Panc1 (cell line): ENCODE measurements at regions not wholly inside any gene's neighbourhood (a gene's known extent, or its start where the extent isn't known, plus 50 kb on each side); places are given as distances from the start of the nearest gene placed in this dataset.

Source experiments
- ATAC-seq: fragments of 200-7000 bp; cut with Tn5 transposase; 2 replicates; pipeline ENCODE4 v1.9.1; 2020; ENCODE audit warnings: mild to moderate bottlenecking, moderate library complexity
- BruUV-seq: library from RNA; stranded (reverse); fragments of 400-500 nt; replicated peaks from 2 replicates; lab custom pipeline; 2021; lab: Mats Ljungman, UMichigan
- CTCF ChIA-PET: fragments of 300-600 bp; sonication (Branson Sonifier 250); formaldehyde crosslinking; loops from one replicate; lab custom pipeline; 2022; ENCODE audit warnings: antibody characterized with exemption; lab: Charles Lee
- POLR2A ChIA-PET: fragments of 300-600 bp; sonication (Branson Sonifier 250); formaldehyde crosslinking; loops from one replicate; lab custom pipeline; 2022; ENCODE audit warnings: antibody characterized with exemption; lab: Charles Lee
- DNase-seq: peaks from one replicate; pipeline ENCODE4 v3.0.0-alpha.2; 2010; ENCODE audit warnings: low read depth, low spot score
- H3K27ac ChIP-seq: 2 replicates; pipeline ENCODE4 v1.5.1; 2011; ENCODE audit warnings: mild to moderate bottlenecking, low read length, inconsistent platforms
- H3K27me3 ChIP-seq: fragments of 200-500 bp; sonication (Bioruptor generic); 2 replicates; pipeline ENCODE4 v1.6.0; 2014; ENCODE audit warnings: low read length, inconsistent platforms; ENCODE audit not compliant: control insufficient read depth, insufficient read depth
- H3K36me3 ChIP-seq: fragments of 200-500 bp; sonication (Bioruptor generic); 2 replicates; pipeline ENCODE4 v1.5.1; 2014; ENCODE audit warnings: inconsistent platforms, mild to moderate bottlenecking, low read length, moderate library complexity; ENCODE audit not compliant: control insufficient read depth, insufficient read depth
- H3K4me1 ChIP-seq: 2 replicates; pipeline ENCODE4 v1.5.1; 2011; ENCODE audit warnings: inconsistent platforms, mild to moderate bottlenecking, low read length, moderate library complexity; ENCODE audit not compliant: control insufficient read depth, insufficient read depth
- H3K4me3 ChIP-seq, 2 experiments: 2 replicates each; pipeline ENCODE4 v1.5.1; 2011 to 2012; ENCODE audit warnings: low read depth in 2 of 2, low read length in 2 of 2, mild to moderate bottlenecking in 2 of 2, inconsistent platforms in 1 of 2, moderate library complexity in 1 of 2
- H3K9me3 ChIP-seq: fragments of 200-500 bp; sonication (Bioruptor generic); 2 replicates; pipeline ENCODE4 v1.5.1; 2014; ENCODE audit warnings: low read depth, mild to moderate bottlenecking, inconsistent platforms, low read length, moderate library complexity; ENCODE audit not compliant: control insufficient read depth, insufficient read depth
- CTCF ChIP-seq: fragments of 450-650 bp; IDR thresholded peaks from 2 replicates; pipeline ENCODE4 v1.5.1; 2017; ENCODE audit warnings: mild to moderate bottlenecking
- POLR2AphosphoS5 ChIP-seq: IDR thresholded peaks from 2 replicates; pipeline ENCODE4 v1.6.1; 2012; ENCODE audit warnings: mild to moderate bottlenecking, low read depth, low read length, moderate library complexity
- REST ChIP-seq, 2 experiments: IDR thresholded peaks; 2 replicates each; pipeline ENCODE4 v1.6.1; 2011 to 2012; ENCODE audit warnings: low read depth in 2 of 2, control low read depth in 1 of 2, low read length in 1 of 2, mild to moderate bottlenecking in 1 of 2, moderate library complexity in 1 of 2; ENCODE audit not compliant: insufficient read depth in 1 of 2
- SIN3A ChIP-seq: IDR thresholded peaks from 2 replicates; pipeline ENCODE4 v1.6.1; 2012; ENCODE audit warnings: low read depth, mild to moderate bottlenecking, low read length, moderate library complexity, borderline replicate concordance; ENCODE audit not compliant: insufficient read depth
- TCF7L2 ChIP-seq: IDR thresholded peaks from 2 replicates; pipeline ENCODE4 v1.6.1; 2011; ENCODE audit warnings: mild to moderate bottlenecking, low read depth, low read length, inconsistent platforms
- in situ Hi-C: cut with HindIII; loops from 2 replicates; pipeline ENCODE4 v1.10.0; 2016; ENCODE audit warnings: low sequenced_read_pairs, low pct_unique_long_range_greater_than_20kb
- intact Hi-C: fragments of 100-400 bp; cut with micrococcal nuclease; formaldehyde crosslinking; loops from one replicate; pipeline ENCODE4 v1.10.0; 2022; ENCODE audit not compliant: unreplicated experiment

- Histone ChIP-seq H3K36me3 (no peaks in the 10 kb centered on the region), H3K27me3 (no peaks in the 10 kb centered on the region), H3K9me3 (no peaks in the 10 kb centered on the region), H3K4me1 (no peaks in the 10 kb centered on the region), H3K27ac (no peak overlapping the region), H3K4me3 (no peak overlapping the region)
- DNase-seq (no peak), ATAC-seq (no peak)
- ChIA-PET CTCF (no interaction called here), POLR2A (no interaction called here)
- in situ Hi-C loops (no loop called here), intact Hi-C loops (no loop called here)
- BruUV-seq, result no TSS peak
- TF ChIP-seq CTCF, result no peak
- no peak for TF ChIP-seq POLR2AphosphoS5
- no peak for TF ChIP-seq SIN3A
- TF ChIP-seq TCF7L2, result no peak
- TF ChIP-seq REST (IDR thresholded peaks at IDR 0.05; ENCODE audit: insufficient read depth in 1 of 2, low read depth in 2 of 2, low read length in 1 of 2), result no peak
These were observed 191.1 kb upstream of the CCN2 start for GRCh38 chr6:132142308-132142707.

- CTCF ChIA-PET, result interaction anchor here (0.6 kb wide), 1 partner anchor 190 kb away, joined by 7 read pairs; no protein-coding TSS in a partner anchor
- TF ChIP-seq TCF7L2 (no peak), REST (IDR thresholded peaks at IDR 0.05; ENCODE audit: insufficient read depth in 1 of 2, low read depth in 2 of 2, low read length in 1 of 2) (no peak), POLR2AphosphoS5 (no peak), CTCF (no peak), SIN3A (no peak)
- no peaks in the 10 kb centered on the region for H3K36me3 ChIP-seq
- BruUV-seq, result no TSS peak
- DNase-seq, result no peak
- no peak overlapping the region for H3K4me3 ChIP-seq
- H3K9me3 ChIP-seq, result no peaks in the 10 kb centered on the region
- POLR2A ChIA-PET, result no interaction called here
- H3K27ac ChIP-seq, result no peak overlapping the region
- in situ Hi-C loops (no loop called here), intact Hi-C loops (no loop called here)
- no peaks in the 10 kb centered on the region for H3K4me1 ChIP-seq
- no peak for ATAC-seq
- H3K27me3 ChIP-seq, result no peaks in the 10 kb centered on the region
These were observed 189.0 kb upstream of the CCN2 start for GRCh38 chr6:132140189-132140588.
